ENCODE measurements at regions not wholly inside any gene's neighbourhood (a gene's known extent, or its start where the extent isn't known, plus 50 kb on each side); places are given as distances from the start of the nearest gene placed in this dataset.
A peak's percentile ranks its signal among the peaks of the same experiment; 100 is the strongest.

DNA sequence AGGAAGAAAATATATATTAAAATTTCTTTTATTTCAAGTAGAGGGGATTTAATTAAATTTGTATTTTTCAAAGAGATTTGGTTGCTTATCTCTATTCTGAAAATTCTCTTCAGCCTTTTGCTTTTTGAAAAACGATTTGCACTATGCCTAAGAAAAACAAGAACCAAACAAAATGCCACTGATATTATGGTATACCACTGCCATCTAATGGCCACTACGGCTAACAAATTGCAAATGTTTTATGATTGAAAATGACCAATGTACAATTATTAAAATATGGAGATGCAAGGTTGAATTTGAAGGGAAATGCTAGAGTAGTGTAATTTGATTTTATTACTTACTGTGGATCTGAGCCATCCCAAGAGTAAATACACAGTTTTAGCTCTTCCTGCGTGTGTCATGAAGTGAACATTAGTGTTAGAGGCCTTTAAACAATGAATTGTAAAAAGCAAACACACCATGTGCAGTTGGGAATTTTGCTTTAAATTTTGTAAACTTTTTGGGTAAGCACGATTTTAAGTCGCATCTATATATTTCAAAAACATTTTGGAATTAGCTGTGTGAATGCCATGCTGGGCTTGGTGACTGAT is 137.4 kb upstream of the USP25 start:
- no peak for TF ChIP-seq EZH2 (IDR thresholded peaks at IDR 0.05; ENCODE audit: low read depth, unreplicated experiment)
- TF ChIP-seq, protein P1, sequence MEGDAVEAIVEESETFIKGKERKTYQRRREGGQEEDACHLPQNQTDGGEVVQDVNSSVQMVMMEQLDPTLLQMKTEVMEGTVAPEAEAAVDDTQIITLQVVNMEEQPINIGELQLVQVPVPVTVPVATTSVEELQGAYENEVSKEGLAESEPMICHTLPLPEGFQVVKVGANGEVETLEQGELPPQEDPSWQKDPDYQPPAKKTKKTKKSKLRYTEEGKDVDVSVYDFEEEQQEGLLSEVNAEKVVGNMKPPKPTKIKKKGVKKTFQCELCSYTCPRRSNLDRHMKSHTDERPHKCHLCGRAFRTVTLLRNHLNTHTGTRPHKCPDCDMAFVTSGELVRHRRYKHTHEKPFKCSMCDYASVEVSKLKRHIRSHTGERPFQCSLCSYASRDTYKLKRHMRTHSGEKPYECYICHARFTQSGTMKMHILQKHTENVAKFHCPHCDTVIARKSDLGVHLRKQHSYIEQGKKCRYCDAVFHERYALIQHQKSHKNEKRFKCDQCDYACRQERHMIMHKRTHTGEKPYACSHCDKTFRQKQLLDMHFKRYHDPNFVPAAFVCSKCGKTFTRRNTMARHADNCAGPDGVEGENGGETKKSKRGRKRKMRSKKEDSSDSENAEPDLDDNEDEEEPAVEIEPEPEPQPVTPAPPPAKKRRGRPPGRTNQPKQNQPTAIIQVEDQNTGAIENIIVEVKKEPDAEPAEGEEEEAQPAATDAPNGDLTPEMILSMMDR (conservative IDR thresholded peaks at IDR 0.05; ENCODE audit: low read depth in 2 of 2): peak; percentile 61 to 86
- TF ChIP-seq, protein P2, sequence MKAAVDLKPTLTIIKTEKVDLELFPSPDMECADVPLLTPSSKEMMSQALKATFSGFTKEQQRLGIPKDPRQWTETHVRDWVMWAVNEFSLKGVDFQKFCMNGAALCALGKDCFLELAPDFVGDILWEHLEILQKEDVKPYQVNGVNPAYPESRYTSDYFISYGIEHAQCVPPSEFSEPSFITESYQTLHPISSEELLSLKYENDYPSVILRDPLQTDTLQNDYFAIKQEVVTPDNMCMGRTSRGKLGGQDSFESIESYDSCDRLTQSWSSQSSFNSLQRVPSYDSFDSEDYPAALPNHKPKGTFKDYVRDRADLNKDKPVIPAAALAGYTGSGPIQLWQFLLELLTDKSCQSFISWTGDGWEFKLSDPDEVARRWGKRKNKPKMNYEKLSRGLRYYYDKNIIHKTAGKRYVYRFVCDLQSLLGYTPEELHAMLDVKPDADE (IDR thresholded peaks at IDR 0.05): no peak
- no peak for TF ChIP-seq JUNB (IDR thresholded peaks at IDR 0.05; ENCODE audit: unreplicated experiment)
- TF ChIP-seq POLR2AphosphoS5 (IDR thresholded peaks at IDR 0.05; ENCODE audit: low read depth): no peak
- TF ChIP-seq ZNF114 (CRISPR knock-in tag; IDR thresholded peaks at IDR 0.05): no peak
- no peak for TF ChIP-seq EZH2phosphoT487 (IDR thresholded peaks at IDR 0.05; ENCODE audit: unreplicated experiment)
- TF ChIP-seq, protein P3, sequence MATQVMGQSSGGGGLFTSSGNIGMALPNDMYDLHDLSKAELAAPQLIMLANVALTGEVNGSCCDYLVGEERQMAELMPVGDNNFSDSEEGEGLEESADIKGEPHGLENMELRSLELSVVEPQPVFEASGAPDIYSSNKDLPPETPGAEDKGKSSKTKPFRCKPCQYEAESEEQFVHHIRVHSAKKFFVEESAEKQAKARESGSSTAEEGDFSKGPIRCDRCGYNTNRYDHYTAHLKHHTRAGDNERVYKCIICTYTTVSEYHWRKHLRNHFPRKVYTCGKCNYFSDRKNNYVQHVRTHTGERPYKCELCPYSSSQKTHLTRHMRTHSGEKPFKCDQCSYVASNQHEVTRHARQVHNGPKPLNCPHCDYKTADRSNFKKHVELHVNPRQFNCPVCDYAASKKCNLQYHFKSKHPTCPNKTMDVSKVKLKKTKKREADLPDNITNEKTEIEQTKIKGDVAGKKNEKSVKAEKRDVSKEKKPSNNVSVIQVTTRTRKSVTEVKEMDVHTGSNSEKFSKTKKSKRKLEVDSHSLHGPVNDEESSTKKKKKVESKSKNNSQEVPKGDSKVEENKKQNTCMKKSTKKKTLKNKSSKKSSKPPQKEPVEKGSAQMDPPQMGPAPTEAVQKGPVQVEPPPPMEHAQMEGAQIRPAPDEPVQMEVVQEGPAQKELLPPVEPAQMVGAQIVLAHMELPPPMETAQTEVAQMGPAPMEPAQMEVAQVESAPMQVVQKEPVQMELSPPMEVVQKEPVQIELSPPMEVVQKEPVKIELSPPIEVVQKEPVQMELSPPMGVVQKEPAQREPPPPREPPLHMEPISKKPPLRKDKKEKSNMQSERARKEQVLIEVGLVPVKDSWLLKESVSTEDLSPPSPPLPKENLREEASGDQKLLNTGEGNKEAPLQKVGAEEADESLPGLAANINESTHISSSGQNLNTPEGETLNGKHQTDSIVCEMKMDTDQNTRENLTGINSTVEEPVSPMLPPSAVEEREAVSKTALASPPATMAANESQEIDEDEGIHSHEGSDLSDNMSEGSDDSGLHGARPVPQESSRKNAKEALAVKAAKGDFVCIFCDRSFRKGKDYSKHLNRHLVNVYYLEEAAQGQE (IDR thresholded peaks at IDR 0.05; ENCODE audit: unreplicated experiment): no peak

Data from GM23338 (cell line).